A549 (cell line): ENCODE measurements at regions not wholly inside any gene's neighbourhood (a gene's known extent, or its start where the extent isn't known, plus 50 kb on each side); places are given as distances from the start of the nearest gene placed in this dataset.

Experiments
- ATAC-seq, 2 experiments: fragments of 200-7000 bp in 1 of 2; fragments of >200 bp in 1 of 2; cut with Nextera tagmentation in 1 of 2; cut with Tn5 transposase in 1 of 2; 3 replicates each; pipeline versions ENCODE4 v1.8.0 to v1.9.1; 2018 to 2020; ENCODE audit warnings: mild to moderate bottlenecking in 1 of 2, moderate library complexity in 1 of 2
- CTCF ChIA-PET: fragments of 300-600 bp; sonication (Branson Sonifier 250); formaldehyde crosslinking; extraction: SDS; loops from one replicate; lab custom pipeline; 2021; ENCODE audit warnings: antibody characterized with exemption, inconsistent platforms; lab: Yijun Ruan, JAX
- POLR2A ChIA-PET: fragments of 350-600 bp; formaldehyde crosslinking; extraction: SDS; loops from one replicate; lab custom pipeline; 2021; ENCODE audit warnings: antibody characterized with exemption, inconsistent platforms; lab: Yijun Ruan, JAX
- DNase-seq, 2 experiments: peaks; one replicate each; pipeline versions ENCODE4 v3.0.0 to v3.0.0-alpha.2; 2011 to 2016; ENCODE audit warnings: low read depth in 1 of 2, low spot score in 1 of 2
- FAIRE-seq: peaks from 2 replicates; lab custom pipeline; 2011; peaks lifted over from hg19 to GRCh38; lab: Jason Lieb, UNC
- H3K27ac ChIP-seq, 2 experiments: fragments of >200 bp; sonication (Bioruptor Twin); formaldehyde crosslinking; 3 replicates each; pipeline ENCODE4 v1.5.1; 2016 to 2017
- H3K4me1 ChIP-seq: fragments of >200 bp; sonication (Bioruptor Twin); formaldehyde crosslinking; 3 replicates; pipeline ENCODE4 v1.6.1; 2016
- H3K4me2 ChIP-seq: fragments of >200 bp; sonication (Bioruptor Twin); formaldehyde crosslinking; 3 replicates; pipeline ENCODE4 v1.6.1; 2016
- H3K4me3 ChIP-seq: fragments of >200 bp; sonication (Bioruptor Twin); formaldehyde crosslinking; 3 replicates; pipeline ENCODE4 v1.5.1; 2016
- H3K9me3 ChIP-seq: fragments of >200 bp; sonication (Bioruptor Twin); formaldehyde crosslinking; 3 replicates; pipeline ENCODE4 v1.6.1; 2016
- CBX2 ChIP-seq: fragments of 200-600 bp; sonication (generic); IDR thresholded peaks from 2 replicates; pipeline ENCODE4 v1.6.1; 2016; ENCODE audit warnings: low read depth, mild to moderate bottlenecking, borderline replicate concordance
- CBX8 ChIP-seq: fragments of 200-600 bp; sonication (generic); IDR thresholded peaks from 2 replicates; pipeline ENCODE4 v1.6.1; 2016
- CHD2 ChIP-seq: fragments of 150-350 bp; IDR thresholded peaks from 2 replicates; pipeline ENCODE4 v1.6.1; 2014; ENCODE audit warnings: low read length; ENCODE audit not compliant: partially characterized antibody
- FOSB ChIP-seq: fragments of 250-450 bp; sonication (Bioruptor Pico); IDR thresholded peaks from 2 replicates; pipeline ENCODE4 v1.5.0; 2020; ENCODE audit warnings: mild to moderate bottlenecking, moderate library complexity
- FOSL2 ChIP-seq, 2 experiments: fragments of 450-650 bp in 1 of 2; fragments of >200 bp in 1 of 2; sonication (Bioruptor Twin) in 1 of 2; formaldehyde crosslinking; IDR thresholded peaks; 2 replicates each; pipeline versions ENCODE4 v1.5.0 to v1.6.1; 2016 to 2020; ENCODE audit warnings: mild to moderate bottlenecking in 1 of 2, moderate library complexity in 1 of 2
- JUN ChIP-seq, 2 experiments: fragments of >200 bp; sonication (Bioruptor Twin); formaldehyde crosslinking; IDR thresholded peaks; 2 replicates in 1 of 2; 3 replicates in 1 of 2; pipeline ENCODE4 v1.6.1; 2016 to 2017
- KDM1A ChIP-seq: fragments of 200-600 bp; sonication (generic); IDR thresholded peaks from 2 replicates; pipeline ENCODE4 v1.6.1; 2016; ENCODE audit warnings: low read depth, mild to moderate bottlenecking
- KDM5A ChIP-seq: fragments of 200-600 bp; sonication (generic); IDR thresholded peaks from 2 replicates; pipeline ENCODE4 v1.6.1; 2016; ENCODE audit warnings: antibody characterized with exemption, mild to moderate bottlenecking
- MAFK ChIP-seq: fragments of 450-650 bp; IDR thresholded peaks from 2 replicates; pipeline ENCODE4 v1.6.1; 2014; ENCODE audit not compliant: partially characterized antibody
- RAD21 ChIP-seq, 2 experiments: fragments of >200 bp in 1 of 2; sonication (Bioruptor Twin) in 1 of 2; formaldehyde crosslinking in 1 of 2; IDR thresholded peaks in 1 of 2; conservative IDR thresholded peaks in 1 of 2; 2 replicates in 1 of 2; 3 replicates in 1 of 2; pipeline ENCODE4 v1.6.1; 2012 to 2018; ENCODE audit warnings: inconsistent platforms in 1 of 2
- RNF2 ChIP-seq: fragments of 200-600 bp; sonication (generic); IDR thresholded peaks from 2 replicates; pipeline ENCODE4 v1.6.1; 2016; ENCODE audit warnings: low read depth, mild to moderate bottlenecking, antibody characterized with exemption, moderate library complexity, borderline replicate concordance
- ZSCAN20 ChIP-seq: fragments of 250-450 bp; sonication (Bioruptor Pico); IDR thresholded peaks from 2 replicates; pipeline ENCODE4 v1.8.0; 2022; ENCODE audit warnings: mild to moderate bottlenecking, moderate library complexity
- WGBS: methylation state at CpG from one replicate; pipeline ENCODE4 v1.1.6; 2017; ENCODE audit errors: missing lambda C conversion rate; 5-methylcytosine and 5-hydroxymethylcytosine counted together
- TF ChIP-seq, protein P1 (sequence below): fragments of >200 bp; sonication (Bioruptor Twin); formaldehyde crosslinking; IDR thresholded peaks from 2 replicates; pipeline ENCODE4 v1.6.1; 2016
- TF ChIP-seq, protein P2 (sequence below): fragments of 200-600 bp; sonication (generic); IDR thresholded peaks from 2 replicates; pipeline ENCODE4 v1.6.1; 2016; ENCODE audit warnings: antibody characterized with exemption, mild to moderate bottlenecking, moderate library complexity
- TF ChIP-seq, protein P3 (sequence below): IDR thresholded peaks from 2 replicates; pipeline ENCODE4 v1.6.1; 2012; ENCODE audit warnings: low read depth, borderline replicate concordance
- TF ChIP-seq, protein P4 (sequence below): fragments of 150-350 bp; IDR thresholded peaks from 2 replicates; pipeline ENCODE4 v1.6.1; 2014; ENCODE audit warnings: low read depth, mild to moderate bottlenecking, low read length
- TF ChIP-seq, protein P5 (sequence below): IDR thresholded peaks from 2 replicates; pipeline ENCODE4 v1.6.1; 2012

DNA sequence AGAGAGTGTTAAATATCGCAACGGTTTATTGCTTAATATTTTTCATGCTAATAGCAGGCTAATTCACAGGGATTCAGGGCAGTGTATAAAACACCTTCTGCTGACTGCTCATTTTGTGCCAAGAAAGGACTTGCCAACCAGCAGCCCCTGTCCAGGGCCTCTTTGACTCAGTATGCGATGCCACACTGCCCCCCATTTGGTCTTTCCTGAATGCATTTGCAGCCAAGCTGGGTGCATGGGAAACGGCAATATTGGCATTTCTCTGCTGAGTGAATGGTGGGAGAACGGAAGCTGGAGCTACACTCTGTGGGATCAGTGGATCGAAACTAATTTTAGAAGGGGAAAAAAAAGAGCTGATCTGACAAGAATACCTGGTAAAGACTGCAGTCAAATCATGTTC, 152.9 kb upstream of the C16orf82 start:
- no peak overlapping the region for H3K4me2 ChIP-seq
- H3K9me3 ChIP-seq = no peaks in the 10 kb centered on the region
- ATAC-seq = no peak; a peak in 1 of 6 replicates
- ChIA-PET CTCF (interaction anchor here (0.7 kb wide), 1 partner anchor 15 kb away, joined by 3 read pairs; no protein-coding TSS in a partner anchor), POLR2A (no interaction called here)
- H3K4me1 ChIP-seq = no peaks in the 10 kb centered on the region
- H3K27ac ChIP-seq = no peak overlapping the region
- WGBS = 26% methylated on average over 6 of the region's 6 CpGs
- DNase-seq = no peak
- no peak overlapping the region for H3K4me3 ChIP-seq
- TF ChIP-seq CHD2 = no peak
- TF ChIP-seq RNF2 = no peak
- no peak for TF ChIP-seq FOSB (CRISPR knock-in tag)
- peak; percentile 20 for TF ChIP-seq MAFK
- TF ChIP-seq CBX8 = no peak
- TF ChIP-seq, protein P1, sequence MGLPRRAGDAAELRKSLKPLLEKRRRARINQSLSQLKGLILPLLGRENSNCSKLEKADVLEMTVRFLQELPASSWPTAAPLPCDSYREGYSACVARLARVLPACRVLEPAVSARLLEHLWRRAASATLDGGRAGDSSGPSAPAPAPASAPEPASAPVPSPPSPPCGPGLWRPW = no peak
- TF ChIP-seq JUN (IDR thresholded peaks at IDR 0.05) = no peak
- no peak for TF ChIP-seq KDM1A
- FAIRE-seq = no peak

DNA sequence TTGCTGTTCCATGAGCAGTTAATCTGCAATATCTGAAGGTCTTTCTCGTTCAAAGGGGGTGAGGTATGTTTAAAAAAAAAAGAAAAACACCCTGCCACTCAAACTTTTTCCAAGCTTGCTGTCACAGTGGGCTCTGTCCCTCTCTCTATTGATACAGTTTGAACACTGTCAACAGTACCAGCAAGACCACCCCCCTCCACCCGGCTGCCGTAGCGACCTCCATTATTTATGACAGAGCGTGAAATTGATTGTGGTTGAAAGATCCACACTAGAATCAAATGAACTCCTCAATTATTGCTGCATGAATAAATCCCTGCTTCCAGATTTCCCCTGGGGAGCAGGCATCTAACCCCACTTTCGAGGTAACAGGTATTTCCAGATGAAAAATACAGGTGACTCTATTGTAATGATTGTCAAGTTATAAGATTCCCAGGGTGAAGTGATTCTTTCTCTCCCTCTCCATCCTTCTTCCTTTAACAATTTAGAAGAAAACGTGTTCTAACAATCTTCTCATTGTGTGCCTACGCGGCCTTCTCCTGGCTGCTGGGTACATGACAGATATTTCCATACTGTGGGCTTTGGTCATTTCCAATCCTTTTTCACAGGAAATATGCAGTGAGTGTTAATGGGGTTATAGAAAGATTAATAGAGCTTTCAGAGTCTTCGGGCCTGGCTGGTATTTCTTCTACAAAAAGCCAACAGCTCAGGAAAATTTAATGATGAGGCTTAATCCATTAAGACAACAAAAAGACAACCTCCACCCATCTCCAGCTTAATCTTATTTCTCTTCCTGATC, 135.7 kb upstream of the C16orf82 start:
- no peak overlapping the region for H3K27ac ChIP-seq
- 28% methylated on average over 10 of the region's 10 CpGs for WGBS
- no peak overlapping the region for H3K4me3 ChIP-seq
- H3K9me3 ChIP-seq = no peaks in the 10 kb centered on the region
- no peak for ATAC-seq
- no peak for FAIRE-seq
- ChIA-PET POLR2A (no interaction called here), CTCF (no interaction called here)
- no peak overlapping the region for H3K4me2 ChIP-seq
- no peaks in the 10 kb centered on the region for H3K4me1 ChIP-seq
- no peak for DNase-seq
- TF ChIP-seq, protein P2, sequence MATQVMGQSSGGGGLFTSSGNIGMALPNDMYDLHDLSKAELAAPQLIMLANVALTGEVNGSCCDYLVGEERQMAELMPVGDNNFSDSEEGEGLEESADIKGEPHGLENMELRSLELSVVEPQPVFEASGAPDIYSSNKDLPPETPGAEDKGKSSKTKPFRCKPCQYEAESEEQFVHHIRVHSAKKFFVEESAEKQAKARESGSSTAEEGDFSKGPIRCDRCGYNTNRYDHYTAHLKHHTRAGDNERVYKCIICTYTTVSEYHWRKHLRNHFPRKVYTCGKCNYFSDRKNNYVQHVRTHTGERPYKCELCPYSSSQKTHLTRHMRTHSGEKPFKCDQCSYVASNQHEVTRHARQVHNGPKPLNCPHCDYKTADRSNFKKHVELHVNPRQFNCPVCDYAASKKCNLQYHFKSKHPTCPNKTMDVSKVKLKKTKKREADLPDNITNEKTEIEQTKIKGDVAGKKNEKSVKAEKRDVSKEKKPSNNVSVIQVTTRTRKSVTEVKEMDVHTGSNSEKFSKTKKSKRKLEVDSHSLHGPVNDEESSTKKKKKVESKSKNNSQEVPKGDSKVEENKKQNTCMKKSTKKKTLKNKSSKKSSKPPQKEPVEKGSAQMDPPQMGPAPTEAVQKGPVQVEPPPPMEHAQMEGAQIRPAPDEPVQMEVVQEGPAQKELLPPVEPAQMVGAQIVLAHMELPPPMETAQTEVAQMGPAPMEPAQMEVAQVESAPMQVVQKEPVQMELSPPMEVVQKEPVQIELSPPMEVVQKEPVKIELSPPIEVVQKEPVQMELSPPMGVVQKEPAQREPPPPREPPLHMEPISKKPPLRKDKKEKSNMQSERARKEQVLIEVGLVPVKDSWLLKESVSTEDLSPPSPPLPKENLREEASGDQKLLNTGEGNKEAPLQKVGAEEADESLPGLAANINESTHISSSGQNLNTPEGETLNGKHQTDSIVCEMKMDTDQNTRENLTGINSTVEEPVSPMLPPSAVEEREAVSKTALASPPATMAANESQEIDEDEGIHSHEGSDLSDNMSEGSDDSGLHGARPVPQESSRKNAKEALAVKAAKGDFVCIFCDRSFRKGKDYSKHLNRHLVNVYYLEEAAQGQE = no peak
- TF ChIP-seq ZSCAN20 (CRISPR knock-in tag) = no peak
- TF ChIP-seq, protein P3, sequence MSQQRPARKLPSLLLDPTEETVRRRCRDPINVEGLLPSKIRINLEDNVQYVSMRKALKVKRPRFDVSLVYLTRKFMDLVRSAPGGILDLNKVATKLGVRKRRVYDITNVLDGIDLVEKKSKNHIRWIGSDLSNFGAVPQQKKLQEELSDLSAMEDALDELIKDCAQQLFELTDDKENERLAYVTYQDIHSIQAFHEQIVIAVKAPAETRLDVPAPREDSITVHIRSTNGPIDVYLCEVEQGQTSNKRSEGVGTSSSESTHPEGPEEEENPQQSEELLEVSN = no peak
- TF ChIP-seq, protein P1 = no peak
- TF ChIP-seq KDM5A = no peak

DNA sequence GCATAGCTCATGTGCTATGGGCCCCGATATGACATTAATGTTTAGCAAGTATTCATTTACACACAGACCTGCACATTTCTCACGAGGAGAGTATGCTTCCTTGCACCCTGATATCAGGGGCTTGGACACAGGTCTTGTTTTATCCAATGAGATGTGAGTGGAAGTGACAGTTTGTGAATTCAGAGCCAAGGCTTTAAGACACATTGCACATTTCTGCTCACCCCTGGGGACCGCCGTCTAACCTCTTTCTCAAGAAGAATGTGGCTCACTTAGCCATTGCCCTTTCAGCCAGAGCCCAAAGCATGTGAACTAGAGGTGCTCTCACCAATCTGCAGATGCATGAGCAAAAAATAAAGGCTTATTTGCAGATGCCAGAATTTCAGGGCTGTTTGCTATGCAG, 116.1 kb upstream of the C16orf82 start:
- no peak for FAIRE-seq
- H3K9me3 ChIP-seq = no peaks in the 10 kb centered on the region
- CTCF ChIA-PET = no interaction called here
- H3K27ac ChIP-seq = no peak overlapping the region
- H3K4me2 ChIP-seq = no peak overlapping the region
- TF ChIP-seq, protein P3 = no peak
- TF ChIP-seq FOSL2 (IDR thresholded peaks at IDR 0.05) = no peak
- TF ChIP-seq FOSL2 (CRISPR knock-in tag; IDR thresholded peaks at IDR 0.05) = no peak
- no peak for TF ChIP-seq KDM5A
- no peak for TF ChIP-seq CBX2
- TF ChIP-seq, protein P4, sequence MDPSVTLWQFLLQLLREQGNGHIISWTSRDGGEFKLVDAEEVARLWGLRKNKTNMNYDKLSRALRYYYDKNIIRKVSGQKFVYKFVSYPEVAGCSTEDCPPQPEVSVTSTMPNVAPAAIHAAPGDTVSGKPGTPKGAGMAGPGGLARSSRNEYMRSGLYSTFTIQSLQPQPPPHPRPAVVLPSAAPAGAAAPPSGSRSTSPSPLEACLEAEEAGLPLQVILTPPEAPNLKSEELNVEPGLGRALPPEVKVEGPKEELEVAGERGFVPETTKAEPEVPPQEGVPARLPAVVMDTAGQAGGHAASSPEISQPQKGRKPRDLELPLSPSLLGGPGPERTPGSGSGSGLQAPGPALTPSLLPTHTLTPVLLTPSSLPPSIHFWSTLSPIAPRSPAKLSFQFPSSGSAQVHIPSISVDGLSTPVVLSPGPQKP = no peak
- TF ChIP-seq, protein P5, sequence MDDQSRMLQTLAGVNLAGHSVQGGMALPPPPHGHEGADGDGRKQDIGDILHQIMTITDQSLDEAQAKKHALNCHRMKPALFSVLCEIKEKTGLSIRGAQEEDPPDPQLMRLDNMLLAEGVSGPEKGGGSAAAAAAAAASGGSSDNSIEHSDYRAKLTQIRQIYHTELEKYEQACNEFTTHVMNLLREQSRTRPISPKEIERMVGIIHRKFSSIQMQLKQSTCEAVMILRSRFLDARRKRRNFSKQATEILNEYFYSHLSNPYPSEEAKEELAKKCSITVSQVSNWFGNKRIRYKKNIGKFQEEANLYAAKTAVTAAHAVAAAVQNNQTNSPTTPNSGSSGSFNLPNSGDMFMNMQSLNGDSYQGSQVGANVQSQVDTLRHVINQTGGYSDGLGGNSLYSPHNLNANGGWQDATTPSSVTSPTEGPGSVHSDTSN = no peak
- TF ChIP-seq, protein P2 = no peak
- no peak for TF ChIP-seq RAD21 (conservative IDR thresholded peaks at IDR 0.05 in 1 of 2, IDR thresholded peaks at IDR 0.05 in 1 of 2)
- TF ChIP-seq, all 56 proteins: peak for 0
- ATAC-seq = no peak
- DNase-seq = no peak
- Histone ChIP-seq H3K4me1 (no peaks in the 10 kb centered on the region), H3K4me3 (no peak overlapping the region)
- POLR2A ChIA-PET = no interaction called here
- WGBS = 5% methylated on average over 4 of the region's 4 CpGs
